Left cardiac atrium (tissue), 4 donors: ENCODE measurements at regions not wholly inside any gene's neighbourhood (a gene's known extent, or its start where the extent isn't known, plus 50 kb on each side); places are given as distances from the start of the nearest gene placed in this dataset.

Experiments
- ATAC-seq, 2 donors: fragments of 200-7000 bp; cut with Tn5 transposase; one replicate each; pipeline ENCODE4 v1.9.1; 2020; ENCODE audit warnings: mild to moderate bottlenecking in 2 of 2, moderate library complexity in 2 of 2
- DNase-seq: peaks from one replicate; pipeline ENCODE4 v3.0.0-alpha.2; 2020
- intact Hi-C, 2 donors: fragments of 100-400 bp; cut with DNase I; formaldehyde crosslinking; loops; one replicate each; pipeline versions ENCODE4 v1.14.1 to v1.15.1; 2022 to 2023
- donor health status: DM: no; HTN: yes; CAD: no.
- donor health status: DM: no; HTN: yes; CAD: no; lungs with severe emphysema.
- donor health status: DM: yes; HTN: yes; CAD: no.
- donor health status: Dilated cardiomyopathy.

DNA sequence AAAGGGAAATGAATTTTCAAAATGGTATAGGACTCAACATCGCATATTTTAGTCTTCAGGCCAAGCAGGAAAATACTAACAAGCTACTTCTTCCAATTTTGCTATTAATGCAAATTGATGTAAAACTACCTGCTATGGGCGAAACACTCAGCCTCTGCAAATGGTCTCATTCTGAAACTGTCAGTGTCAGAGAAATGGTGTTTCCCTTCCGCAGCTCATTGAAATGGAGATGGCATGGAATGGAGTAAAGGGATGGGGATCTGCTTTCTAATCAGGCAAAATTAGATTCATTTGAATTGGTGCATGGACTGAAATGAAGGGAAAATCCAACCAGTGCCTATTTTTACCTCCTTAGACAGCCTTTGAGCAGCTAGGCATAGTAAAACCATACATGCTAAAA is 80.4 kb upstream of the EEA1 start:
- DNase-seq, result no peak
- no peak for ATAC-seq
- intact Hi-C loops, result no loop called here

- intact Hi-C loops, result no loop called here
- DNase-seq, result no peak
- no peak for ATAC-seq
Measured at GRCh38 chr12:93010461-93010860, 81.4 kb upstream of the EEA1 start.

GRCh38 chr12:93011100-93011499 is 82.0 kb upstream of the EEA1 start:
- intact Hi-C loops, result no loop called here
- ATAC-seq (no peak), DNase-seq (no peak)

- intact Hi-C loops, result no loop called here
- ATAC-seq, result no peak
- no peak for DNase-seq
Measured at GRCh38 chr12:93015871-93016751, 87.0 kb upstream of the EEA1 start.

DNA sequence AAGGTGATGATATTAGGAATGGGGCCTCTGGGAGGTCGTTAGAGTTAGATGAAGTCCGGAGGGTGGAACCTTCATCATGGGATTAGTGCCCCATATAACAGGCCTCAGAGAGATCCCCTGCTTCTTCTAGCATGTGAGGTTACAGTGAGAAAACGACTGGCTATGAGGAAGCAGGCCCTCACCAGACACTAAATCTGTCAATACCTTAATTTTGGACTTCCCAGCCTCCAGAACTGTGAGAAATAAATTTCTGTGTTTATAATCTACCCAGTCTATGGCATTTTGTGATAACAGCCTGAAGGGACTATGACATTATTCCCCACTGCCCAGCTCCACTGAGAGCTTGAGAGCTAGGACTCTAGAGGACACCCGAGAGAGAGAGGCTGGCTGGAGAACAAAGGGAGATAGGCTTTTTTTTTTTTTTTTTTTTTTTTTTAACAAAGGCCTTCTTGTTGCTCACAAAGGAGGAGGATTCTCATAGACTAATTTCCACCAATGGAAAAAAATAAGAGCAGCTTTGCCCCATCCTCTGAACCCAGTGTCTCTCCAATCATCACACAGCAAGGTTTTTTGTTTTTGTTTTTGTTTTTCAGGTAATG is 87.8 kb upstream of the EEA1 start:
- no peak for ATAC-seq
- no peak for DNase-seq
- intact Hi-C loops, result no loop called here

DNA sequence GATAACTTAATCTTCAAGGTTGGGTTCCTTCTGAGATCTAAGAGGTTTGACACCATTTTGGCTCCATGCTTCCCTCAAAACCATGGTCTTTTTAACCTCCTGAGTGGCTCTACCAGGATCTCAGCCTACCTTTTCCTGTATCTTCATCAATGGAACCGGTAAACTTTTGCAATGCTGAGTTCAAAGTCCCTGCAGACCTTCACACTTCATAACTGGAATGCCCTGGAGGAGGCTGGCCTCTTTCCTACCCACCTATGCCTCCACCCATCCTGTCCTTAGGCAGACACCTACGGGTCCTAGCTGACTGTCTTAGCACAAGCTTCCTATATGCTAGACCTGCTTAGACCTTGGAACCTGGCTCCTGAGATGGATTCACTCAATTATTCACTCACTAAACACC is 89.5 kb upstream of the EEA1 start:
- no peak for ATAC-seq
- intact Hi-C loops, result no loop called here
- DNase-seq, result no peak

DNA sequence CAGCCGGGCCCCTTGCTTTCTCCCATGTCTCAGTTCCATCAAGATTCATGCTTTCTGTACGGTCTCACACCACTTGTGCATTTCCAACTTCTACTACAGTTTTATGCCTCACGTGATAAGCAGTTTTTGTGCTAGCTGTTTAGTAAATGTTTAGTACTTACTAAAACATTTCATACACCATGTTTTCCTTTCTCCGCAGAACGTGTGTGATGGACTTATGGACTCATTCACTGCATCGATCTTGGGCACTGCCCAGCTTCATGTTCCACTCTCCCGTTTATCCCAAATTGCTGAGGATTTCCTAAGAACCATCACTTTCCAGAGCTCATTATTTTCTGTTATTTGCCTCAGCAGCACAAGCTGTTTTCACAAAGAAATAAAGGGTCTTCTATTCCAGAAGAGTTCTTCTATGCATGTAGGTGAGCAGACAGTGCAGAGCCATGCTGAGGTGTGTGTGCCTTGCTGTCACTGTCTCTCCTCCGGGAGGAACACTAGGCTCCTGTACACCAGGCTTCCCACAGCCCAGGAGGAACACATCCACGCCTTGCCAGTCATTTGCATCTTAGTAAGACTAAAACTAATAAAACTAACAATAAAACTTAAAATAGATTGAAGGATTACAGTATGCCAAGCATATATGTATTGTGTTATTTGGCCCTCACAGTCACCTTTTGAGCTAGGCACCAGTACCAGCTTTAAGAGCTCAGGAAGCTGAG is 90.3 kb upstream of the EEA1 start:
- no peak for ATAC-seq

DNA sequence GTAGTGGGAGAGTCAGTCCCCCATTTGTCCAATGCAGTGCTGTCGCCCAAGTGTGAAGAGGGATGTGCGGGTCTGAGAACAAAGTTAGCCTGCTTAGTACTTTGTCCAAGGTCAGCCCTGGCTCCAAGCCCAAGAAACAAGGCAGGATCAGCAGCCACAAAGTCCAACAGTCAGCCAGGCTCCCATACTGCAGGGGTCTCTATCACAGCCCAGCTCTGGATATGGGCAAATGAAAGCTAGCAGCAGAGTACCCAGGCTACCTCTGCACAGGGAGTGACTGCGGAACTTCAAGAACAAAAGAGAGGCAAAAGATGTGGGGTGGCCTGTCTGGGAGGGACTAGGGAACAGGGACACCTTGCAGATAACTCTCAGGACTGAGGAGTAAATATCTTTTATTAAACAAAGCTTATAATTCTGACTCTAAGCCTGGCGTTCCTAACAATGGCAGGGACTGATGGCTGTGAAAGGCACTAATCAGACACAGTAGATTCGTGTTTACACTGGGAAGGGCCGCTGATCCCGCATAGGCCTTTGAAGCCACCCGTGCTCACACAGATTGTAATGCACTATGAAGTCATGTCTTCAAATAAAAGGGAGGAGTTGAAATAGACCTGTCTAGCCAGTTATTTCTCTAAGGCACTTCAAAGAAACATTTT is 91.0 kb upstream of the EEA1 start:
- DNase-seq (no peak), ATAC-seq (peak in 1 of 2 donors; percentile 28)
- intact Hi-C loops, result loop anchor here in 1 of 2 donors (10.0 kb wide), 1 partner anchor 395 kb away; no protein-coding TSS in a partner anchor

More for the DNA sequence above, 90.3 kb upstream of the EEA1 start:
- intact Hi-C loops, result no loop called here
- no peak for DNase-seq

GRCh38 chr12:93020631-93021597 is 91.8 kb upstream of the EEA1 start:
- intact Hi-C loops, result loop anchor here in 1 of 2 donors (10.0 kb wide), 1 partner anchor 394 kb away; no protein-coding TSS in a partner anchor
- no peak for ATAC-seq
- DNase-seq, result no peak

DNA sequence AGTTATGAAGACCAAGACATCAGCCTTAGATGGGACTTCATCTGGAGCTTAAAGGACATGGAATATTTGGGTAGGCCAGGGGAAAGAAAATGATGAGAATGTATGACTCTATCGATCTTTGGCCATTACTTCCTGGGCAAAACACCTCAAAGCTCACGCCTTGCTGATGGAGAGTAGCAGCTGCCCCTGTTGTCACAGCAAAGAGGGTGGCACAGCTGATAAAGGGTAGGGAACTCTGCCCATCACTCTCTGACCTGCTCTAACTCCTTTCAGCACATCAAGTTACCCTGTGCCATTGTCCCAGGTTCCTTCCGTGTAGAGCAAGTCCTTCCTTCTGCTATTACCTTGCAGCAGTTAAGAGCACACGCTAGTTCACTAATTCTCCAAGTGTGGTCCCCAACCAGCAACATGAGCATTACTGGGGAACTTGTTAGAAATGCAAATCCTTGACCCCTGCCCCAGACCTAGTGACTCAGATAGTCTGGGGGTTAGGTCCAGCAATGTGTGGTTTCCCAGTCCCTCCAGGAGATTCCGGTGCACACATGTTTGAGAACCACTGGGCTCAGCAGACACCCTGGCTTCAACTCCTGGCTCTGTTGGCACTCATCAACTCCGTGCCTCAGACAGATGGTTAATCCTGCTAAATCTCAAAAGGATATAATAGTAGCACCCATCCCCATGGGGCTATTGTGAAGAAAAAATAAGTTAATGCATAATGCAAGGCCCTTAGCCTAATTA is 93.7 kb upstream of the EEA1 start:
- DNase-seq, result no peak
- intact Hi-C loops, result loop anchor here in 1 of 2 donors (10.0 kb wide), 1 partner anchor 392 kb away; no protein-coding TSS in a partner anchor
- peak; percentile 39 to 60 for ATAC-seq

GRCh38 chr12:93025145-93026103 is 96.3 kb upstream of the EEA1 start:
- DNase-seq (no peak), ATAC-seq (peak in 1 of 2 donors; percentile 58)
- intact Hi-C loops, result loop anchor here in 1 of 2 donors (10.0 kb wide), 1 partner anchor 389 kb away; no protein-coding TSS in a partner anchor

DNA sequence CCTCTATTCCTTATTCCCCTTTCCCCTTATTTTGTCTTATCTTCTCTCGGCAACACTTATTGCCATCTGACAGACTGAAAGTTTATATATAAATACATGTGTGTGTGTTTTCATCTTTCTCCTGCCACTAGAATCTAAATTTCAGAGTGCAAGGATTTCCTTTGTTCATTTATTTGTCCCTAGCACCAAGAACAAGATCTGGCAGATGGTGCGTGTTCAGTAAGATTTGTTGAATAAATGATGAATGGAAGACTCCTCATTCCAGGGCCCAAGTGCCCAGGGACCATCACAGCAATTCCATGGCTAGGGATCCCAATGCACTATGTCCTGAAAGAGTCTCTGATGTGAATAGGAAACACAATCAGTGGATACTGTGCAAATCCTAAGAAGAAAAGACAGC is 97.9 kb upstream of the EEA1 start:
- intact Hi-C loops, result loop anchor here in 1 of 2 donors (10.0 kb wide), 1 partner anchor 388 kb away; no protein-coding TSS in a partner anchor
- DNase-seq (no peak), ATAC-seq (no peak)

DNA sequence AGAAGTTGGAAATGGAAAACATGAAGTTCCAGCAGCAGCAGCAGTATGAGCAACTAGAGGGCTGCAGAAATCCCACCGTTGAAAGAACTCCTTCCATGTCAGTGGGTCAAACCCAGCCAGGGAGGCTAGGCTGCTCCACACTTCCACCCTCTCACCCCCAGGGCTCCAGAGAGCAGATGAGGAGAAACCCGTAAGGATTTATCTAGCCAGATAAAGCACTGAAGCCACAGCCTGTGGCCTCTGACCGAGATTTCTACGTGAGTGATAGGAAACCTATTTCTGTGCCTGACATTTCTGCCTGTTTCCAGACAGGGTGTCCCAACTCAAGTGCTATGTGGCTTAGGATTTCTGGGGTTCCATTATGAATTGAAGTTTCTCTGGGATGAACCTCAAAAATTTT is 100.0 kb upstream of the EEA1 start:
- ATAC-seq (peak; percentile 80 to 91), DNase-seq (peak; percentile 40)
- intact Hi-C loops, result loop anchor here in 1 of 2 donors (2.0 to 10.0 kb wide), 2 partner anchors 98 to 386 kb away; no protein-coding TSS in a partner anchor

DNA sequence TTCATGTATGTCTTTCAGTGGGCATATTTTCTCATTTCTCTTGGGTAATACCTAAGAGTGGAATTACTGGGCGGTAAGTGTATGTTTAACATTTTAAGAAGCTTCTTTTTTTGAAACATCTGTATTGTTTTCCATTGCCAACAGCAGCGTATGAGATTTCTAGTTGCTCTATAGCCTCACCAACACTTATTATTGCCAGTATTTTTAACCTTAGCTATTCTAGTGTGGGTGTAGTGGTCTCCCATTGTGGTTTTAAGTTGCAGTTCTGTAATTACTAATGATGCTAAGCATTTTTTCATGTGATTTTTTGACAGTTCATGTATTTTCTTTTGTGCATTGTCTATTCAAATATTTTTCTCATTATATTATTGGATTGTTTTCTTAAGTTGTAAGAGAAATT is 101.9 kb upstream of the EEA1 start:
- DNase-seq, result no peak
- no peak for ATAC-seq
- intact Hi-C loops, result no loop called here

DNA sequence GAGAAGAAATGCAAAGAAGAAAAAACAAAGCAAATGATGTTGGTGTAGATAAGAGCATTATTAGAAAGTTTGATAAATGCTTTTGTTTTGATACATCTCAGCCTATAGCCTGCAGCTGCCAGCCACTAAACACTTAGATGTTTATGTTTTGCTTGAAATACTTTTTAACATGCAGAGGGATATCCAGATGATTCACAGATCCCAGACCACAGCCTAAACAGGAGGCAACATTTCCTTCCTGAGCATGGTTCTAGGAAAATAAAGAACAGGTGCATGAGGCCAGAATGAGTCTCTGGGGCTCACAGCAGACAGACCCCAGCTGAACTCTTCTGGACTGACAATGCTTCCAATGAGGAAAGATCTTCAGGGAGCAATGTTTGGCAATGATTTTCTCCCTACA is 103.7 kb upstream of the EEA1 start:
- ATAC-seq (no peak), DNase-seq (no peak)
- intact Hi-C loops, result no loop called here

GRCh38 chr12:93033948-93034347 is 104.9 kb upstream of the EEA1 start:
- intact Hi-C loops, result no loop called here
- ATAC-seq, result no peak
- DNase-seq, result no peak
